Ishikawa (cell line): ENCODE measurements at regions not wholly inside any gene's neighbourhood (a gene's known extent, or its start where the extent isn't known, plus 50 kb on each side); places are given as distances from the start of the nearest gene placed in this dataset.

Experiments used
- CEBPB ChIP-seq: IDR thresholded peaks from 2 replicates; pipeline ENCODE4 v1.6.1; 2012
- EP300 ChIP-seq: IDR thresholded peaks from 2 replicates; pipeline ENCODE4 v1.6.1; 2012; ENCODE audit warnings: borderline replicate concordance
- FOXM1 ChIP-seq: IDR thresholded peaks from 2 replicates; pipeline ENCODE4 v1.6.1; 2012; ENCODE audit warnings: low read depth, borderline replicate concordance
- TAF1 ChIP-seq: IDR thresholded peaks from 2 replicates; pipeline ENCODE4 v1.6.1; 2012; ENCODE audit warnings: low read depth, mild to moderate bottlenecking
- YY1 ChIP-seq: IDR thresholded peaks from 2 replicates; pipeline ENCODE4 v1.6.1; 2012; ENCODE audit warnings: low read depth

GRCh38 chr15:93298901-93299300 is 209.9 kb upstream of the RGMA start:
- TF ChIP-seq EP300: no peak
- no peak for TF ChIP-seq TAF1
- no peak for TF ChIP-seq YY1
- TF ChIP-seq CEBPB: no peak
- no peak for TF ChIP-seq FOXM1
